ENCODE measurements at regions not wholly inside any gene's neighbourhood (a gene's known extent, or its start where the extent isn't known, plus 50 kb on each side); places are given as distances from the start of the nearest gene placed in this dataset.
"Not testable (repeated sequence)": the region's sequence is repeated elsewhere in the genome, so short reads cannot be mapped to it uniquely, and the experiment has no call there.

DNA sequence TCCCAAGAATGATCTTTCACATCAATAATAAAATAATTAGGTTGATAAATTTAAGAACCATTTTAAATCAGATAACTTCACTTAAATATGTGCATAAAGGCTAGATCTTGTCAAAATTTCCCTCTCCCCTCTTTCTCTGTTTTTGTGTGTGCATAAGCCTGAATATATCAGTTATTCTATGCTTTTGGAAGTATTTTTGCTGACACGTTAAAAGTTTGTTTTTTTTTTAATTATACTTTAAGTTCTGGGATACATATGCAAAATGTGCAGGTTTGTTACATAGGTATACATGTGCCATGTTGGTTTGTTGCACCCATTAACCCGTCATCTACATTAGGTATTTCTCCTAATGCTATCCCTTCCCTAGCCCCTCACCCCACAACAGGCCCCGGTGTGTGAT lies 391.2 kb downstream of the UTRN start:
- TF ChIP-seq, protein P1, sequence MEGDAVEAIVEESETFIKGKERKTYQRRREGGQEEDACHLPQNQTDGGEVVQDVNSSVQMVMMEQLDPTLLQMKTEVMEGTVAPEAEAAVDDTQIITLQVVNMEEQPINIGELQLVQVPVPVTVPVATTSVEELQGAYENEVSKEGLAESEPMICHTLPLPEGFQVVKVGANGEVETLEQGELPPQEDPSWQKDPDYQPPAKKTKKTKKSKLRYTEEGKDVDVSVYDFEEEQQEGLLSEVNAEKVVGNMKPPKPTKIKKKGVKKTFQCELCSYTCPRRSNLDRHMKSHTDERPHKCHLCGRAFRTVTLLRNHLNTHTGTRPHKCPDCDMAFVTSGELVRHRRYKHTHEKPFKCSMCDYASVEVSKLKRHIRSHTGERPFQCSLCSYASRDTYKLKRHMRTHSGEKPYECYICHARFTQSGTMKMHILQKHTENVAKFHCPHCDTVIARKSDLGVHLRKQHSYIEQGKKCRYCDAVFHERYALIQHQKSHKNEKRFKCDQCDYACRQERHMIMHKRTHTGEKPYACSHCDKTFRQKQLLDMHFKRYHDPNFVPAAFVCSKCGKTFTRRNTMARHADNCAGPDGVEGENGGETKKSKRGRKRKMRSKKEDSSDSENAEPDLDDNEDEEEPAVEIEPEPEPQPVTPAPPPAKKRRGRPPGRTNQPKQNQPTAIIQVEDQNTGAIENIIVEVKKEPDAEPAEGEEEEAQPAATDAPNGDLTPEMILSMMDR (IDR thresholded peaks at IDR 0.05) = not testable (repeated sequence)
- TF ChIP-seq EZH2 (IDR thresholded peaks at IDR 0.05; ENCODE audit: borderline replicate concordance, insufficient read depth, low read depth, low read length, poor library complexity, severe bottlenecking) = not testable (repeated sequence)
